HEK293 (cell line): ENCODE measurements at regions not wholly inside any gene's neighbourhood (a gene's known extent, or its start where the extent isn't known, plus 50 kb on each side); places are given as distances from the start of the nearest gene placed in this dataset.

ENCODE experiments used
- CTCF ChIA-PET: fragments of 350-600 bp; formaldehyde crosslinking; extraction: SDS; loops from one replicate; lab custom pipeline; 2021; ENCODE audit warnings: antibody characterized with exemption; lab: Yijun Ruan, JAX
- POLR2A ChIA-PET: fragments of 300-600 bp; formaldehyde crosslinking; extraction: SDS; loops from one replicate; lab custom pipeline; 2020; ENCODE audit warnings: antibody characterized with exemption, inconsistent platforms; lab: Yijun Ruan, JAX
- H3K27ac ChIP-seq: fragments of 200-500 bp; sonication (Bioruptor generic); 2 replicates; pipeline ENCODE4 v1.5.1; 2014; ENCODE audit warnings: low read depth, low read length, control low read depth, inconsistent platforms; ENCODE audit errors: extremely low read depth
- H3K36me3 ChIP-seq, 2 experiments: fragments of 200-500 bp in 1 of 2; sonication (Bioruptor generic) in 1 of 2; 1 replicate in 1 of 2; 2 replicates in 1 of 2; pipeline ENCODE4 v1.5.1; 2014 to 2017; ENCODE audit warnings: inconsistent platforms in 2 of 2, low read length in 2 of 2; ENCODE audit not compliant: control insufficient read depth in 2 of 2, insufficient read depth in 1 of 2
- H3K4me1 ChIP-seq: fragments of 200-500 bp; sonication (Bioruptor generic); 2 replicates; pipeline ENCODE4 v1.5.1; 2014; ENCODE audit warnings: mild to moderate bottlenecking, low read length, inconsistent platforms; ENCODE audit not compliant: control insufficient read depth, insufficient read depth
- H3K4me3 ChIP-seq: 2 replicates; pipeline ENCODE4 v1.5.1; 2011; ENCODE audit warnings: low read depth, mild to moderate bottlenecking, control low read depth, low read length, moderate library complexity
- H3K9me3 ChIP-seq: fragments of 200-500 bp; sonication (Bioruptor generic); 2 replicates; pipeline ENCODE4 v1.5.1; 2014; ENCODE audit warnings: low read depth, low read length, inconsistent platforms; ENCODE audit not compliant: control insufficient read depth, insufficient read depth
- AEBP2 ChIP-seq: fragments of 450-650 bp; formaldehyde crosslinking; IDR thresholded peaks from 2 replicates; pipeline ENCODE4 v1.5.1; 2016; ENCODE audit warnings: missing biosample characterization, missing genetic modification characterization, borderline replicate concordance
- GLIS2 ChIP-seq: fragments of 450-650 bp; formaldehyde crosslinking; IDR thresholded peaks from 2 replicates; pipeline ENCODE4 v1.5.1; 2016; ENCODE audit warnings: missing biosample characterization, missing genetic modification characterization
- KLF10 ChIP-seq: fragments of 450-650 bp; IDR thresholded peaks from 2 replicates; pipeline ENCODE4 v1.5.1; 2018; ENCODE audit warnings: missing biosample characterization, mild to moderate bottlenecking, missing genetic modification characterization
- PRDM4 ChIP-seq: fragments of 450-650 bp; formaldehyde crosslinking; IDR thresholded peaks from 2 replicates; pipeline ENCODE4 v1.5.1; 2017; ENCODE audit warnings: missing biosample characterization, missing genetic modification characterization
- TCF7L2 ChIP-seq: IDR thresholded peaks from 2 replicates; pipeline ENCODE4 v1.6.1; 2011; ENCODE audit warnings: low read depth, mild to moderate bottlenecking, inconsistent platforms, low read length, moderate library complexity, borderline replicate concordance
- ZBTB49 ChIP-seq: fragments of 450-650 bp; formaldehyde crosslinking; IDR thresholded peaks from 2 replicates; pipeline ENCODE4 v1.5.1; 2016; ENCODE audit warnings: missing biosample characterization, missing genetic modification characterization, low read depth
- ZFP37 ChIP-seq: fragments of 450-650 bp; formaldehyde crosslinking; IDR thresholded peaks from 2 replicates; pipeline ENCODE4 v1.5.1; 2016; ENCODE audit warnings: missing biosample characterization, missing genetic modification characterization
- ZNF202 ChIP-seq: fragments of 450-650 bp; formaldehyde crosslinking; IDR thresholded peaks from 2 replicates; pipeline ENCODE4 v1.5.1; 2016; ENCODE audit warnings: missing biosample characterization, missing genetic modification characterization, borderline replicate concordance
- ZNF26 ChIP-seq: fragments of 450-650 bp; formaldehyde crosslinking; IDR thresholded peaks from 2 replicates; pipeline ENCODE4 v1.5.1; 2016; ENCODE audit warnings: missing biosample characterization, missing genetic modification characterization
- ZNF341 ChIP-seq: fragments of 450-650 bp; formaldehyde crosslinking; IDR thresholded peaks from 2 replicates; pipeline ENCODE4; 2016; ENCODE audit warnings: low read depth, missing biosample characterization, missing genetic modification characterization
- ZNF398 ChIP-seq: fragments of 450-650 bp; formaldehyde crosslinking; IDR thresholded peaks from 2 replicates; pipeline ENCODE4 v1.5.1; 2017; ENCODE audit warnings: missing biosample characterization, missing genetic modification characterization
- ZNF677 ChIP-seq: fragments of 450-650 bp; IDR thresholded peaks from 2 replicates; pipeline ENCODE4 v1.5.0; 2018; ENCODE audit warnings: missing biosample characterization, mild to moderate bottlenecking, missing genetic modification characterization, moderate library complexity
- ZNF707 ChIP-seq: fragments of 450-650 bp; formaldehyde crosslinking; IDR thresholded peaks from 2 replicates; pipeline ENCODE4 v1.5.1; 2016; ENCODE audit warnings: missing biosample characterization, missing genetic modification characterization
- ZNF792 ChIP-seq: fragments of 450-650 bp; formaldehyde crosslinking; IDR thresholded peaks from 2 replicates; pipeline ENCODE4 v1.5.1; 2016; ENCODE audit warnings: missing biosample characterization, missing genetic modification characterization
- ZSCAN5A ChIP-seq: fragments of 450-650 bp; formaldehyde crosslinking; IDR thresholded peaks from 2 replicates; pipeline ENCODE4 v1.5.1; 2016; ENCODE audit warnings: missing biosample characterization, missing genetic modification characterization

- Histone ChIP-seq H3K4me3 (no peak overlapping the region), H3K36me3 (no peaks in the 10 kb centered on the region), H3K4me1 (no peaks in the 10 kb centered on the region), H3K27ac (no peak overlapping the region), H3K9me3 (no peaks in the 10 kb centered on the region)
- TF ChIP-seq ZFP37: no peak
- no peak for TF ChIP-seq PRDM4 (tag by site-specific recombination)
- TF ChIP-seq ZBTB49 (tag by site-specific recombination): no peak
- no peak for TF ChIP-seq ZNF398 (tag by site-specific recombination)
- TF ChIP-seq ZSCAN5A (tag by site-specific recombination): no peak
- no peak for TF ChIP-seq ZNF707 (tag by site-specific recombination)
- TF ChIP-seq KLF10: no peak
- no peak for TF ChIP-seq ZNF677 (tag by site-specific recombination)
- TF ChIP-seq ZNF202 (tag by site-specific recombination): no peak
- TF ChIP-seq AEBP2 (tag by site-specific recombination): no peak
- TF ChIP-seq ZNF792: no peak
- TF ChIP-seq TCF7L2: no peak
- no peak for TF ChIP-seq ZNF341 (tag by site-specific recombination)
- no peak for TF ChIP-seq GLIS2 (tag by site-specific recombination)
- TF ChIP-seq ZNF26 (tag by site-specific recombination): no peak
- ChIA-PET CTCF (interaction anchor here (1.1 kb wide), 1 partner anchor 11 kb away, joined by 3 read pairs; no protein-coding TSS in a partner anchor), POLR2A (no interaction called here)
Measured at GRCh38 chr3:144737281-144737680, 765.7 kb downstream of the DIPK2A start.
